HG03432 (cell line): ENCODE measurements at regions not wholly inside any gene's neighbourhood (a gene's known extent, or its start where the extent isn't known, plus 50 kb on each side); places are given as distances from the start of the nearest gene placed in this dataset.
"Not testable (repeated sequence)": the region's sequence is repeated elsewhere in the genome, so short reads cannot be mapped to it uniquely, and the experiment has no call there.

Experiments used
- ATAC-seq: cut with Tn5 transposase; IDR thresholded peaks from one replicate; pipeline ENCODE4 v1.9.1; 2021; ENCODE audit warnings: mild to moderate bottlenecking, moderate library complexity; ENCODE audit not compliant: unreplicated experiment

- ATAC-seq, result no peak
Measured at GRCh38 chr3:26480377-26480776, 142.2 kb upstream of the LRRC3B start.

- peak; percentile 43 for ATAC-seq
Measured at GRCh38 chr3:26484140-26484539, 138.4 kb upstream of the LRRC3B start.

- ATAC-seq, result no peak
Measured at GRCh38 chr3:26498271-26498670, 124.3 kb upstream of the LRRC3B start.

GRCh38 chr3:26505399-26505798 lies 117.2 kb upstream of the LRRC3B start:
- no peak for ATAC-seq

- not testable (repeated sequence) for ATAC-seq
Measured at GRCh38 chr3:26514445-26515029, 108.0 kb upstream of the LRRC3B start.

- ATAC-seq, result no peak
Measured at GRCh38 chr3:26515351-26515750, 107.2 kb upstream of the LRRC3B start.

GRCh38 chr3:26521261-26521660 lies 101.3 kb upstream of the LRRC3B start:
- no peak for ATAC-seq

GRCh38 chr3:26522919-26523318 lies 99.7 kb upstream of the LRRC3B start:
- ATAC-seq, result no peak

- ATAC-seq, result no peak
Measured at GRCh38 chr3:26525013-26525412, 97.6 kb upstream of the LRRC3B start.

- ATAC-seq, result no peak
Measured at GRCh38 chr3:26535151-26535550, 87.4 kb upstream of the LRRC3B start.

- no peak for ATAC-seq
Measured at GRCh38 chr3:26536955-26537354, 85.6 kb upstream of the LRRC3B start.

GRCh38 chr3:26550413-26550812 lies 72.2 kb upstream of the LRRC3B start:
- no peak for ATAC-seq

- no peak for ATAC-seq
Measured at GRCh38 chr3:26556637-26557036, 65.9 kb upstream of the LRRC3B start.

- ATAC-seq, result no peak
Measured at GRCh38 chr3:26558257-26558656, 64.3 kb upstream of the LRRC3B start.

GRCh38 chr3:26559227-26559626 lies 63.3 kb upstream of the LRRC3B start:
- no peak for ATAC-seq

GRCh38 chr3:26560081-26560480 lies 62.5 kb upstream of the LRRC3B start:
- no peak for ATAC-seq

- no peak for ATAC-seq
Measured at GRCh38 chr3:26562021-26562768, 60.4 kb upstream of the LRRC3B start.
